Upper lobe of left lung (tissue), 4 donors: ENCODE measurements at regions not wholly inside any gene's neighbourhood (a gene's known extent, or its start where the extent isn't known, plus 50 kb on each side); places are given as distances from the start of the nearest gene placed in this dataset.

Experiments
- CTCF ChIP-seq, 6 experiments: fragments of 450-650 bp in 4 of 6; fragments of 200-600 bp in 2 of 6; sonication (generic) in 2 of 6; IDR thresholded peaks; one replicate each; pipeline ENCODE4 v1.5.1; 2016 to 2019; ENCODE audit warnings: antibody characterized with exemption in 6 of 6
- EP300 ChIP-seq, 4 donors: sonication (generic); formaldehyde crosslinking; IDR thresholded peaks; one replicate each; pipeline ENCODE4 v1.5.1; 2017; ENCODE audit warnings: antibody characterized with exemption in 4 of 4, control low read depth in 2 of 4
- POLR2A ChIP-seq, 4 donors: fragments of 450-650 bp; IDR thresholded peaks; one replicate each; pipeline ENCODE4 v1.5.1; 2016 to 2017; ENCODE audit warnings: antibody characterized with exemption in 4 of 4, mild to moderate bottlenecking in 2 of 4

- TF ChIP-seq POLR2A (IDR thresholded peaks at IDR 0.05) (no peak), EP300 (IDR thresholded peaks at IDR 0.05) (no peak), CTCF (IDR thresholded peaks at IDR 0.05) (no peak)
Observed at GRCh38 chr4:38452009-38452408, 212.0 kb upstream of the KLF3 start.
